Activated CD4-positive, alpha-beta T cell treated with anti-CD3 and anti-CD28 coated beads for 48 hours (primary cell): ENCODE measurements at regions not wholly inside any gene's neighbourhood (a gene's known extent, or its start where the extent isn't known, plus 50 kb on each side); places are given as distances from the start of the nearest gene placed in this dataset.

Source experiments
- DNase-seq: peaks from one replicate; pipeline ENCODE4 v3.0.0-alpha.2; 2020

GRCh38 chr3:23748398-23749110 lies 57.2 kb upstream of the UBE2E1 start:
- DNase-seq, result no peak

- DNase-seq, result no peak
Observed at GRCh38 chr3:23749609-23750008, 56.1 kb upstream of the UBE2E1 start.

DNA sequence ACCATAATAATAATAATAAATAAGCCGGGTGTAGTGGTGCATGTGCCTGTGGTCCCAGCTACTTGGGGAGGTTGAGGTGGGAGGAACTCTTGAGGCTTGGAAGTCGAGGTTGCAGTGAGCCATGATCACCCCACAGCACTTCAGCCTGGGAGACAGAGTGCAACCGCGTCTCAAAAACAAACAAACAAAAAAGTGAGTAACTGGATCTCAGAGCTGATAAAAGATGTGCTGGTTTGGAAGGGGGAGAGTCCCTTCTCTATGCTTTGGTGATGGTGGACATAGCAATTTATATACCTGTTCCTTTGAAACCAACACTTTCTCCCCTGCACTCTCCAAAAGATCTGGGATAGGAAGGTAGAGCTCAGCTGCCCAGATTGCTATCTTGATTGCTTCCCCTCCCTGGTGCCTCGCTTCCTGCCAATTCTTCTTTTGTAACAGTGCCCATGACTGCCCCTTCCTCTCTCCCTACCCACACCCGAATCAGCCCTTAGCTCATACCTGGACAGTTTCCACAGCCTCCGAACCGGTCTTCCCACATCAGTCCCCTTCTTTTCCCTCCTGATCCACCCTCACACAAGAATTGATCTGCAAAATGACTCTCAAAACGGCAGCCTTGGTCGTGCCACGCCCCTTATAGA lies 55.1 kb upstream of the UBE2E1 start:
- no peak for DNase-seq

- no peak for DNase-seq
Observed at GRCh38 chr3:23751212-23751723, 54.5 kb upstream of the UBE2E1 start.

GRCh38 chr3:23752126-23752525 lies 53.6 kb upstream of the UBE2E1 start:
- no peak for DNase-seq

- DNase-seq, result no peak
Observed at GRCh38 chr3:23754215-23754614, 51.5 kb upstream of the UBE2E1 start.
